SKM-1 treated with dmso at 0.1 percent for 144 hours (cell line): ENCODE measurements at regions not wholly inside any gene's neighbourhood (a gene's known extent, or its start where the extent isn't known, plus 50 kb on each side); places are given as distances from the start of the nearest gene placed in this dataset.

Experiments used
- DNase-seq: peaks from one replicate; lab custom pipeline; 2025; ENCODE audit not compliant: unreplicated experiment; lab: John Stamatoyannopoulos, UW

GRCh38 chr7:13407911-13408310 lies 581.6 kb downstream of the ETV1 start:
- DNase-seq = no peak

GRCh38 chr7:13411151-13411550 lies 578.3 kb downstream of the ETV1 start:
- no peak for DNase-seq

- DNase-seq = no peak
Measured at GRCh38 chr7:13411636-13412035, 577.8 kb downstream of the ETV1 start.

GRCh38 chr7:13414181-13414580 lies 575.3 kb downstream of the ETV1 start:
- no peak for DNase-seq

GRCh38 chr7:13414661-13415107 lies 574.8 kb downstream of the ETV1 start:
- DNase-seq = no peak

- no peak for DNase-seq
Measured at GRCh38 chr7:13416071-13416470, 573.4 kb downstream of the ETV1 start.

- DNase-seq = no peak
Measured at GRCh38 chr7:13416544-13416943, 572.9 kb downstream of the ETV1 start.

- no peak for DNase-seq
Measured at GRCh38 chr7:13420726-13421125, 568.7 kb downstream of the ETV1 start.

- DNase-seq = no peak
Measured at GRCh38 chr7:13421776-13422175, 567.7 kb downstream of the ETV1 start.

- DNase-seq = no peak
Measured at GRCh38 chr7:13433946-13434345, 555.5 kb downstream of the ETV1 start.

- DNase-seq = no peak
Measured at GRCh38 chr7:13442226-13442625, 547.2 kb downstream of the ETV1 start.

- DNase-seq = no peak
Measured at GRCh38 chr7:13447637-13448036, 541.8 kb downstream of the ETV1 start.

- peak; percentile 24 for DNase-seq
Measured at GRCh38 chr7:13448243-13448642, 541.2 kb downstream of the ETV1 start.

GRCh38 chr7:13449460-13449859 lies 540.0 kb downstream of the ETV1 start:
- no peak for DNase-seq

GRCh38 chr7:13454916-13455592 lies 534.4 kb downstream of the ETV1 start:
- no peak for DNase-seq

- no peak for DNase-seq
Measured at GRCh38 chr7:13457790-13458189, 531.7 kb downstream of the ETV1 start.

GRCh38 chr7:13466874-13467547 lies 522.5 kb downstream of the ETV1 start:
- DNase-seq = no peak

GRCh38 chr7:13476881-13477444 lies 512.5 kb downstream of the ETV1 start:
- no peak for DNase-seq

GRCh38 chr7:13489386-13489785 lies 500.1 kb downstream of the ETV1 start:
- DNase-seq = no peak

- DNase-seq = no peak
Measured at GRCh38 chr7:13496976-13497375, 492.5 kb downstream of the ETV1 start.

GRCh38 chr7:13508586-13508985 lies 480.9 kb downstream of the ETV1 start:
- DNase-seq = no peak

- DNase-seq = no peak
Measured at GRCh38 chr7:13518738-13519137, 470.7 kb downstream of the ETV1 start.
